Naive thymus-derived CD4-positive, alpha-beta T cell (primary cell): ENCODE measurements at regions not wholly inside any gene's neighbourhood (a gene's known extent, or its start where the extent isn't known, plus 50 kb on each side); places are given as distances from the start of the nearest gene placed in this dataset.
"Not testable (repeated sequence)": the region's sequence is repeated elsewhere in the genome, so short reads cannot be mapped to it uniquely, and the experiment has no call there.

ENCODE experiments used
- ATAC-seq: fragments of 150-1000 bp; cut with Tn5 transposase; 2 replicates; pipeline ENCODE4 v1.10.0; 2021; ENCODE audit warnings: mild to moderate bottlenecking, moderate library complexity
- CTCF ChIA-PET: fragments of 350-600 bp; sonication (Branson Sonifier 250); formaldehyde crosslinking; loops from one replicate; lab custom pipeline; 2021; ENCODE audit warnings: antibody characterized with exemption; lab: Charles Lee
- POLR2A ChIA-PET: fragments of 350-600 bp; sonication (Branson Sonifier 250); formaldehyde crosslinking; loops from one replicate; lab custom pipeline; 2021; ENCODE audit warnings: antibody characterized with exemption, inconsistent platforms; lab: Charles Lee
- DNase-seq, 9 donors: peaks; one replicate each; pipeline versions ENCODE4 v3.0.0 to v3.0.0-alpha.2; 2020 to 2022; ENCODE audit warnings: mixed read lengths in 1 of 9
- H3K27ac ChIP-seq: one replicate; pipeline ENCODE4 v1.7.0; 2013; ENCODE audit warnings: mild to moderate bottlenecking, low read depth, low read length, moderate library complexity
- H3K27me3 ChIP-seq, 2 donors: one replicate each; pipeline ENCODE4 v1.7.0; 2013; ENCODE audit warnings: low read length in 2 of 2, mild to moderate bottlenecking in 2 of 2, moderate library complexity in 2 of 2; ENCODE audit not compliant: control insufficient read depth in 2 of 2, insufficient read depth in 2 of 2
- H3K36me3 ChIP-seq, 3 experiments: 1 replicate in 2 of 3; 2 replicates in 1 of 3; pipeline ENCODE4 v1.7.0; 2013; ENCODE audit warnings: low read length in 3 of 3, mild to moderate bottlenecking in 3 of 3, moderate library complexity in 1 of 3; ENCODE audit not compliant: insufficient read depth in 3 of 3, control insufficient read depth in 2 of 3
- H3K4me1 ChIP-seq, 2 donors: one replicate each; pipeline ENCODE4 v1.7.0; 2013; ENCODE audit warnings: low read length in 2 of 2, mild to moderate bottlenecking in 2 of 2, moderate library complexity in 1 of 2; ENCODE audit not compliant: control insufficient read depth in 2 of 2, insufficient read depth in 2 of 2
- H3K4me3 ChIP-seq: 2 replicates; pipeline ENCODE4 v1.7.0; 2013; ENCODE audit warnings: mild to moderate bottlenecking, low read length
- H3K9me3 ChIP-seq, 3 experiments: 1 replicate in 2 of 3; 2 replicates in 1 of 3; pipeline ENCODE4 v1.7.0; 2013; ENCODE audit warnings: low read length in 3 of 3; ENCODE audit not compliant: control insufficient read depth in 2 of 3
- H3K27ac Mint-ChIP-seq, 9 donors: one replicate each; pipeline ENCODE4 v1.8.0; 2020 to 2022; ENCODE audit warnings: mixed read lengths in 9 of 9, mild to moderate bottlenecking in 8 of 9, moderate library complexity in 5 of 9, inconsistent platforms in 2 of 9
- H3K27me3 Mint-ChIP-seq, 5 donors: one replicate each; pipeline ENCODE4 v1.8.0; 2021 to 2022; ENCODE audit warnings: mixed read lengths in 5 of 5, mild to moderate bottlenecking in 1 of 5
- H3K36me3 Mint-ChIP-seq, 5 donors: one replicate each; pipeline ENCODE4 v1.8.0; 2020 to 2022; ENCODE audit warnings: mixed read lengths in 5 of 5, mild to moderate bottlenecking in 3 of 5, inconsistent platforms in 1 of 5
- H3K4me1 Mint-ChIP-seq, 7 donors: one replicate each; pipeline ENCODE4 v1.8.0; 2020 to 2022; ENCODE audit warnings: mixed read lengths in 7 of 7, mild to moderate bottlenecking in 3 of 7, inconsistent platforms in 1 of 7
- H3K4me3 Mint-ChIP-seq, 10 donors: one replicate each; pipeline ENCODE4 v1.8.0; 2020 to 2022; ENCODE audit warnings: mild to moderate bottlenecking in 10 of 10, mixed read lengths in 10 of 10, moderate library complexity in 6 of 10, inconsistent platforms in 2 of 10
- H3K9me3 Mint-ChIP-seq, 11 donors: one replicate each; pipeline ENCODE4 v1.8.0; 2020 to 2022; ENCODE audit warnings: mixed read lengths in 11 of 11, mild to moderate bottlenecking in 4 of 11, inconsistent platforms in 1 of 11, moderate library complexity in 1 of 11
- intact Hi-C, 2 donors: fragments of 100-400 bp; cut with micrococcal nuclease; formaldehyde crosslinking; loops; one replicate each; pipeline ENCODE4 v1.15.1; 2023

DNA sequence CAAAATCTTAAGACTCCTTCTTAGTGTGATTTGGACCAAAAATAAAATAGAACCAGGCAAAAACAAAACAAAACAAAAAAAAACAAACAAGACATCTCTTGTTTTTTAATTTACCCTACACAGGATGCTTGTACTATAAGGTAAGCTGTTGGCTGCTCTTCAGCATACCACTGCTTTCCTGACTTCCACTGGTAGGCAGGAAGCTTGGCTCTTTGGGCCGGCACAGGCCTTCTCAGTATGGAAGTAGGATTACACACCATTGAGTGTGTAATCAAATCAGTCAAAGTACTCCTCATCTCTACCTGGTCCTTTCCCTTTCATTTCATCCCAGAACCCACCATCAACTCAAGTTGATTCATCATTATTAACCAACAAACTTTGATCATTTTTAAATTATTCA is 61.9 kb upstream of the RGS1 start:
- H3K27ac Mint-ChIP-seq, result peak overlapping the region in 4 of 9 donors; percentile 6 to 60 (median 38)
- no peaks in the 10 kb centered on the region for H3K9me3 ChIP-seq
- H3K27ac ChIP-seq, result no peak overlapping the region
- H3K36me3 Mint-ChIP-seq, result no peaks in the 10 kb centered on the region
- H3K27me3 Mint-ChIP-seq, result peaks cover 0 to 6% (median 0%) of the 10 kb centered on the region in 5 donors
- DNase-seq (no peak), ATAC-seq (no peak)
- H3K27me3 ChIP-seq, result no peaks in the 10 kb centered on the region
- H3K4me1 ChIP-seq, result peaks cover 18 to 21% of the 10 kb centered on the region in 2 donors
- POLR2A ChIA-PET, result no interaction called here
- no peak overlapping the region for H3K4me3 Mint-ChIP-seq
- H3K4me1 Mint-ChIP-seq, result peaks cover 28 to 48% (median 38%) of the 10 kb centered on the region in 7 donors
- no peaks in the 10 kb centered on the region for H3K9me3 Mint-ChIP-seq
- intact Hi-C loops, result no loop called here
- H3K36me3 ChIP-seq, result no peaks in the 10 kb centered on the region
- CTCF ChIA-PET, result interaction anchor here (0.7 kb wide), 1 partner anchor 1716 kb away, joined by 3 read pairs; no protein-coding TSS in a partner anchor
- H3K4me3 ChIP-seq, result no peak overlapping the region

DNA sequence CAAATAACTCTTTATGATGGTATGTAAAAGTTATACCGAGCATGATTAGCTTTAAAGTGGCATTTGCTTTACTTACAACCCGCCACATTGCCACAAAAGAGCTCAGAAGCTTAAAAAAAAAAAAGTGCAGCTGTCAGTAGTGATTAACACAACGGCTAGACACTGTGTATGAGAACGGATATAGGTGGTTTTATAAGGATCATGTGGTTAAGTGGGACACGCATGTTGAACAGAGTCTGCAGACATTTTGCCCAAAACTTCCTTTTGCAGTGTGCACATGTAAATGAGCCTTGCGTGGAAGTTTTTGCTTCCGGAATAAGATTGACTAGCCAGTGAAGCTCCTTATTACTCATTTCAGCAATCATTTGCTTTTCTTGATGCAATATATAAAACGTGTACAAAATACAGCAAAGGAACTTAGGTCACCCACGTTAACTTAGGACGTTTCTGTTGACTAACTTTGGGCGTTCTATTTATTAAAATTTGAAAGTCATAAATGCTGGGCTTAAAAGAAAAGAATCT is 58.7 kb upstream of the RGS1 start:
- H3K9me3 ChIP-seq, result no peaks in the 10 kb centered on the region
- H3K27me3 ChIP-seq, result no peaks in the 10 kb centered on the region
- peaks cover 0 to 1% (median 0%) of the 10 kb centered on the region in 11 donors for H3K9me3 Mint-ChIP-seq
- peak; percentile 96 for ATAC-seq
- peak overlapping the region; percentile 42 to 86 (median 78) for H3K4me3 Mint-ChIP-seq
- DNase-seq, result peak in 8 of 9 donors; percentile 46 to 91 (median 87)
- no peaks in the 10 kb centered on the region for H3K36me3 Mint-ChIP-seq
- H3K27ac Mint-ChIP-seq, result peak overlapping the region; percentile 77 to 98 (median 93)
- peaks cover 32 to 56% (median 44%) of the 10 kb centered on the region in 7 donors for H3K4me1 Mint-ChIP-seq
- no peaks in the 10 kb centered on the region for H3K36me3 ChIP-seq
- ChIA-PET CTCF (interaction anchor here (0.6 to 2.2 kb wide), 6 partner anchors 10 to 63 kb away, joined by 3 to 7 read pairs (median 6); no protein-coding TSS in a partner anchor), POLR2A (interaction anchor here (0.6 to 1.4 kb wide), 3 partner anchors 92 to 907 kb away, joined by 3 to 4 read pairs (median 3); partner anchors contain the start of gene UCHL5)
- no peaks in the 10 kb centered on the region for H3K27me3 Mint-ChIP-seq
- intact Hi-C loops, result loop anchor here (1.0 to 5.0 kb wide), 14 partner anchors 8 to 605 kb away; partner anchors contain the start of genes RGS1 (in 2 of the 2), RO60 (in 2 of the 2), UCHL5 (in 2 of the 2) and CDC73 (in 1 of the 2)
- H3K27ac ChIP-seq, result peak overlapping the region; percentile 60
- H3K4me3 ChIP-seq, result peak overlapping the region; percentile 27
- peaks cover 18 to 21% of the 10 kb centered on the region in 2 donors for H3K4me1 ChIP-seq

DNA sequence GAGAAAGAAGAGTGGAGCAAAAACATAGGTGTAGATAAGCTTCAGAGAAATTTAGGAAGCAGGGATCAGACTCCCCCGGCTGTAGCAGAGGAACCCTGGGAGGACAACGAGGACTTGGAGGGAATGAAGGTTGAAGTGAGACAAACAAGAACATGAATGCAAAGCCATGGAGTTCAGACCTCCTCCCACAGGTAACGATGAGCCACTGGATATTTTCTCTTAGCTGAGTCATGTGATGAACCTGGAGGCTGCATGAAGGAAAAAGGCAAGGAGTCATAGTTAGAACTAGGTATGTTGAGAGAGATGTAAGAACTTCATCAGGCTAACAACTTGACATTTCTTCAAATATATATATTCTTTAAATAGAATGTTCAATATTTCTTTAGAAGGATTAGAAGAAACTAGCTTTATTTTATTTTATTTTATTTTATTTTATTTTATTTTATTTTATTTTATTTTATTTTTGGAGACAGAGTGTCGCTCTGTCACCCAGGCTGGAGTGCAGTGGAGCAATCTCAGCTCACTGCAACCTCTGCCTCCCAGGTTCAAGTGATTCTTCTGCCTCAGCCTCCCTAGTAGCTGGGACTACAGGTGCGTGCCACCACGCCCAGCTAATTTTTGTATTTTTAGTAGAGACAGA is 57.7 kb upstream of the RGS1 start:
- intact Hi-C loops, result loop anchor here (1.0 to 5.0 kb wide), 11 partner anchors 7 to 604 kb away; partner anchors contain the start of genes CDC73 (in 1 of the 2), RGS2 (in 1 of the 2), RO60 (in 1 of the 2) and UCHL5 (in 1 of the 2)
- peaks cover 18 to 21% of the 10 kb centered on the region in 2 donors for H3K4me1 ChIP-seq
- DNase-seq, POLR2A ChIA-PET, CTCF ChIA-PET, H3K9me3 Mint-ChIP-seq, H3K36me3 ChIP-seq, H3K27me3 Mint-ChIP-seq, H3K4me3 ChIP-seq, H3K27ac ChIP-seq, H3K27me3 ChIP-seq, ATAC-seq, H3K36me3 Mint-ChIP-seq, H3K9me3 ChIP-seq: not testable (repeated sequence)
- Mint-ChIP-seq H3K4me3 (peak overlapping the region in 1 of 10 donors; percentile 19), H3K4me1 (peaks cover 25 to 53% (median 38%) of the 10 kb centered on the region in 7 donors), H3K27ac (peak overlapping the region; percentile 77 to 98 (median 93))

GRCh38 chr1:192518700-192519099 is 56.9 kb upstream of the RGS1 start:
- Mint-ChIP-seq H3K27me3 (no peaks in the 10 kb centered on the region), H3K36me3 (no peaks in the 10 kb centered on the region), H3K4me3 (no peak overlapping the region), H3K4me1 (peaks cover 20 to 44% (median 33%) of the 10 kb centered on the region in 7 donors), H3K27ac (peak overlapping the region in 1 of 9 donors; percentile 23), H3K9me3 (peaks cover 0 to 1% (median 0%) of the 10 kb centered on the region in 11 donors)
- intact Hi-C loops, result loop anchor here in 1 of 2 donors (5.0 kb wide), 3 partner anchors 34 to 604 kb away; partner anchors contain the start of gene CDC73
- ChIA-PET POLR2A (no interaction called here), CTCF (no interaction called here)
- ATAC-seq (no peak), DNase-seq (no peak)
- Histone ChIP-seq H3K36me3 (no peaks in the 10 kb centered on the region), H3K27me3 (no peaks in the 10 kb centered on the region), H3K4me1 (peaks cover 18 to 21% of the 10 kb centered on the region in 2 donors), H3K4me3 (no peak overlapping the region), H3K9me3 (no peaks in the 10 kb centered on the region), H3K27ac (no peak overlapping the region)

DNA sequence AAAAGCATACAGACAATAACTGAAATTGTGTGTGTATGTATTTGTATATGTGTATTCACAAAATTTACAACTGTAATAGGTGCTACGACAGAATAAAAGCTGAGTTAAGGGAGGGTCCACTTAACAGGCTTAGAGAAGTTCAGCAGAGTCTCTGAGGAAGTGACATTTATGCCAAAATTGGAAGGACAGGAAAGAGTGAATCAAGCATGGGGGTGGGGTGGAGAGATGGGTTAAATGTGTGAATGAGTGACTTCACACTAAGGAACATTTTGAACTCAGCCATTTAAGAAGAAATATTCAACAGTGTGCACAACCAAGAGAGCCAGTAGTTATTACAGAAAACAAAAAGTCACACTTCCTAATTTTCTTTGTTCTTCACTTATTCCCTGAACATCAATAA is 53.8 kb upstream of the RGS1 start:
- H3K9me3 ChIP-seq, result no peaks in the 10 kb centered on the region
- peak overlapping the region in 3 of 9 donors; percentile 7 to 20 (median 13) for H3K27ac Mint-ChIP-seq
- ChIA-PET POLR2A (no interaction called here), CTCF (no interaction called here)
- peaks cover 9 to 31% (median 15%) of the 10 kb centered on the region in 7 donors for H3K4me1 Mint-ChIP-seq
- no peaks in the 10 kb centered on the region for H3K27me3 Mint-ChIP-seq
- peaks cover 0 to 4% of the 10 kb centered on the region in 2 donors for H3K4me1 ChIP-seq
- H3K9me3 Mint-ChIP-seq, result peaks cover 0 to 6% (median 0%) of the 10 kb centered on the region in 11 donors
- intact Hi-C loops, result no loop called here
- no peaks in the 10 kb centered on the region for H3K36me3 Mint-ChIP-seq
- ATAC-seq, result no peak
- H3K36me3 ChIP-seq, result no peaks in the 10 kb centered on the region
- no peak for DNase-seq
- no peaks in the 10 kb centered on the region for H3K27me3 ChIP-seq
- no peak overlapping the region for H3K4me3 Mint-ChIP-seq
- H3K4me3 ChIP-seq, result no peak overlapping the region
- no peak overlapping the region for H3K27ac ChIP-seq

- Mint-ChIP-seq H3K27me3 (no peaks in the 10 kb centered on the region), H3K4me3 (no peak overlapping the region), H3K27ac (no peak overlapping the region), H3K4me1 (peaks cover 2 to 22% (median 5%) of the 10 kb centered on the region in 7 donors), H3K9me3 (peaks cover 0 to 6% (median 0%) of the 10 kb centered on the region in 11 donors), H3K36me3 (no peaks in the 10 kb centered on the region)
- no peak overlapping the region for H3K4me3 ChIP-seq
- ChIA-PET POLR2A (no interaction called here), CTCF (no interaction called here)
- peaks cover 0 to 2% of the 10 kb centered on the region in 2 donors for H3K4me1 ChIP-seq
- ATAC-seq (no peak), DNase-seq (no peak)
- no peaks in the 10 kb centered on the region for H3K9me3 ChIP-seq
- H3K27ac ChIP-seq, result no peak overlapping the region
- H3K36me3 ChIP-seq, result no peaks in the 10 kb centered on the region
- intact Hi-C loops, result no loop called here
- no peaks in the 10 kb centered on the region for H3K27me3 ChIP-seq
Observed at GRCh38 chr1:192522673-192523072, 52.9 kb upstream of the RGS1 start.
